AG09309 (cell line): ENCODE measurements at regions not wholly inside any gene's neighbourhood (a gene's known extent, or its start where the extent isn't known, plus 50 kb on each side); places are given as distances from the start of the nearest gene placed in this dataset.
A peak's percentile ranks its signal among the peaks of the same experiment; 100 is the strongest.

Experiments used
- DNase-seq: peaks from one replicate; pipeline ENCODE4 v3.0.0-alpha.2; 2010; ENCODE audit warnings: low read depth
- H3K4me3 ChIP-seq: 2 replicates; pipeline ENCODE4 v1.5.1; 2011; ENCODE audit warnings: mild to moderate bottlenecking, low read depth, low read length, moderate library complexity; ENCODE audit not compliant: control insufficient read depth
- CTCF ChIP-seq: IDR thresholded peaks from 2 replicates; pipeline ENCODE4 v1.5.1; 2011; ENCODE audit warnings: mild to moderate bottlenecking, low read depth, low read length, inconsistent platforms; ENCODE audit not compliant: insufficient read depth, control insufficient read depth; ENCODE audit errors: missing control alignments

GRCh38 chr4:126686491-126686890 is 946.3 kb upstream of the INTU start:
- no peak for TF ChIP-seq CTCF
- no peak for DNase-seq
- no peak overlapping the region for H3K4me3 ChIP-seq

GRCh38 chr4:126687655-126688358 is 945.0 kb upstream of the INTU start:
- no peak overlapping the region for H3K4me3 ChIP-seq
- TF ChIP-seq CTCF = no peak
- no peak for DNase-seq

GRCh38 chr4:126691797-126692196 is 941.0 kb upstream of the INTU start:
- TF ChIP-seq CTCF = no peak
- H3K4me3 ChIP-seq = no peak overlapping the region
- DNase-seq = no peak

- DNase-seq = peak; percentile 70
- no peak for TF ChIP-seq CTCF
- no peak overlapping the region for H3K4me3 ChIP-seq
Measured at GRCh38 chr4:126697748-126698147, 935.0 kb upstream of the INTU start.

GRCh38 chr4:126698224-126698623 is 934.5 kb upstream of the INTU start:
- DNase-seq = no peak
- no peak for TF ChIP-seq CTCF
- H3K4me3 ChIP-seq = no peak overlapping the region

GRCh38 chr4:126701756-126702155 is 931.0 kb upstream of the INTU start:
- peak; percentile 33 for DNase-seq
- TF ChIP-seq CTCF = no peak
- H3K4me3 ChIP-seq = no peak overlapping the region
